HG03354 (cell line): ENCODE measurements at regions not wholly inside any gene's neighbourhood (a gene's known extent, or its start where the extent isn't known, plus 50 kb on each side); places are given as distances from the start of the nearest gene placed in this dataset.

Source experiments
- ATAC-seq: cut with Tn5 transposase; IDR thresholded peaks from one replicate; pipeline ENCODE4 v1.9.1; 2021; ENCODE audit warnings: mild to moderate bottlenecking; ENCODE audit not compliant: unreplicated experiment, poor library complexity, severe bottlenecking

DNA sequence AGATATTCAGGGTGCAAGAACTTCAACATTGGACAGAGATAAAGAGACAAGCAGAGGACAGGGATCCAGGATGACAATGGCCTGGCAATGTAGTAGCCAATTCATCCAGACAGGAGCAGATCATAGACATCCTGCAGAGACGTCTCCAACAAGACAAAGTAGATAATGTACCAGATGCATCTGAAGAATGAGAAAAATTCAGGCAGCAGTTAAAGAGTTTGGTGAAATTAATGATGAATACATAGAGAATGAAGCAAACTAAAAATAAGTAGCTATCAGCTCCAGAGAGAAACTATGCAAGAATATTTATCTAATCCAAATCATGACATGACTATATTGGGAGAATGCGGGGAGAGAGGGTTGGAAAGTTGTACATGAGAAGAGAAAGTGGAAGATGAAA lies 278.4 kb upstream of the DACH1 start:
- no peak for ATAC-seq

DNA sequence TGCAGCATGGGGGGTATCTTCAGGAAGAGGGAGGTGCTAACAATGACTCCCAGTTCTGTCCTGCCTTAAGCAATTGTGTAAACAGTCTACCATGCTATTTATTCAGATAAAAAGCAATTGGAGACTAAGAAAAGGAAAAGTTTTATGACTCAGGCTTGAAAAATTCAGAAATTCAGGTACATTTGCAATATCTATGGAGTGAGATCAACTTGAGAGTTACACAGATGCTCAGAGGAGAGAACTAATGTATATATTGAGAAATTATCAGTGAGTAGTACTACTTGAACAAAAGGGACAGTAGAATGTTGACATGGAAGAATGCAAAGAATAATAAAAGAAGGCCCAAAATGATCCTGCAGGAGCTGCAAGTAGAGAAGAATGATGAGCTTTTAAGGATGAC lies 277.6 kb upstream of the DACH1 start:
- no peak for ATAC-seq

DNA sequence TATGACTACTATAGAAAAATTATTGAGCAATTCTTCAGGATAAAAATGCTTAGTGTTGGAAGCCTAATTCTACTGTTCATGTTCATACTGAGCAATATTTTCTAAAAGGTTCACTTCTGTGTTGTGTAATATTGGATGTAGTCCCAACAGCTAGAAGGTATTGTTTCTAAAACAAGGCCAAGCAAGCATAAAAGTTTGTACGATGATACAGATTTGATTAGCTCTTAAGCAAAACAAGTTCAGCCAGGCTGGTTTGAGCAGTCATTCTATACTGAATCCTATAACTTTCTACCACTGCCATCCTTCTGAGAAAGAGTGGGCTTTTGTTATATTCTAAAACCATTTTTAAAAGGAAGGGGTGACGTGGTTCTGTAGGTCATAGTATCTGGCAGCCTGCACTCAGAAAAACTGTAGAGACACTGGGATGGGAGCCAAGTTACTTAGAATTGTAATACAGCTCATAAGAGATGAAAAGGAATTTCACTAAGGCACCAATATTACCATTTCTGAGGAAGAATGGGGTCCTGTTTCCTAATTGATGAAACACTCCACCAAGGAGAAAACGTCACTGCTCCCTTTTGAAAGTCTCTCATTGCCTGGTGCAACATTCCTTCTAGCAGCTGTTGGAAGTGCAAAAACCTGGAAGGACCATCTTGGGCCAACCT lies 275.0 kb upstream of the DACH1 start:
- no peak for ATAC-seq

DNA sequence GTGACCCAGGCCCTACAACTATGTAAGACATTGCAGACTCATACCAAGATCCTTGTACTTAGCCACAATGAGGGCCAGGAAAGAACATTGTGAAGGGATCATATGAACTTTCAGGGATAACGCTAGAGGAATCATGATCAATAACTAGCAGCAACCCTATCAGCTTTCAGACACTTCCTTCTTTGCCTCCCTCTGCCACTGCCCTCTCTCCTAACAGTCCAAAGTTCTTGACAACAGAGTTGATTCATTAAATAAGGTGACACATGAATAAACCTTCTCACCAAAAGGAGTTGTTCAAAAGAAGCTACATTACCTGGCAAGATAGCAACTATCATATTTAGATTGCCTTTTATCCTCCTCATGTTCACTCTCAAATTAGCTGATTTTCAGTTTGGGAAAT lies 272.2 kb upstream of the DACH1 start:
- no peak for ATAC-seq

DNA sequence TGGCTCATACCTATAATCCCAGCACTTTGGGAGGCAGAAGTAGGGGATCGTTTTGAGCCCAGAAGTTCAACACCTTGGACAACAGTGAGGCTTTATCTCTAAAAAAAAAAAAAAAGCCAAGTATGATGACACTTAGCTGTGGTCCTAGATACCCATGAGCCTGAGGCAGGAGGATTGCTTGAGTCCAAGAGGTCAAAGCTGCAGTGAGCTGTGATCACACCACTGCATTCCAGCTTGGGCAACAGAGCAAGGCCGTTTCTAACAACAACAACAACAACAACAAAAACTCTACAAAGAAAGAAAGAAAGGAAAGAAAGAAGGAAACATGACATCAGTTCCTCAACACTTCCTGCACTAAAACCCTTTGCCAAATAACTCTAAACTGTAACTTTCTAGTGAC lies 265.1 kb upstream of the DACH1 start:
- no peak for ATAC-seq

DNA sequence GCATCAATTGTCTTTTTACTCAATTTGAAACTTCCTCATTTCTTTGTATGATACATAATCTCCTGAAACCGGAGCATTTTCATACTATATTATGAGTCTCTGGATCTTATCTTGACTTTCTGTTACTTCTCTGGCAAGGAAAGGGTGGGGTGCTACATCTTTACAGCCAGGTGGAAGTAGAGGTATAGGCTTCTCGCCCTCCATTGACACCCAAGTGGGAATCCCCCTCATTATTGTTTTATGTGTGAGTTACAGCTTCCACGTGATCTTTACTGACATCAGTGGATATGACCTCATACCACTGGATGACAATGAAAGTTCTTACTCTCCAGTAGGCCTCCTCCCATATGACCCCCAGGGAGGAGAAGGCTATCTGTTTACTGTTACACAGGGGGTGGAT lies 262.1 kb upstream of the DACH1 start:
- no peak for ATAC-seq

DNA sequence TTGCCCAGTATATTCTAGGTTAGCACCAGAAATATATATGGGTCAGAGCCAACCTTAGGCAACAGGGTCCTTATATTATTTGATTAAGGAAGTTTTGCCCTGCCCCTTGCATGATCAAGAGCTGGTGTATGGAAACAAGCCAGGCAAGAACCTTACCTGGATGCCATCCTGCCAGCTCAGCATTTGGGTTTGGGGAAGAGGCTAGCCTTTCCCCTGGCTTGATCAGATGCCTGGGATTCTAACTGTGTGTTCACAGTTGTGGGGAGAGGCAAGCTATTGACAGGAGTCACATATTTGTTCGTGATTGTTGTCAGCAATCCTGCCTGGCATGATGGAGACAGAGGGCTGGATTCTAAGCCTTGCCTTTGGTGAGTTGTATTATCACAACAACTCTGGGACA lies 260.0 kb upstream of the DACH1 start:
- no peak for ATAC-seq

DNA sequence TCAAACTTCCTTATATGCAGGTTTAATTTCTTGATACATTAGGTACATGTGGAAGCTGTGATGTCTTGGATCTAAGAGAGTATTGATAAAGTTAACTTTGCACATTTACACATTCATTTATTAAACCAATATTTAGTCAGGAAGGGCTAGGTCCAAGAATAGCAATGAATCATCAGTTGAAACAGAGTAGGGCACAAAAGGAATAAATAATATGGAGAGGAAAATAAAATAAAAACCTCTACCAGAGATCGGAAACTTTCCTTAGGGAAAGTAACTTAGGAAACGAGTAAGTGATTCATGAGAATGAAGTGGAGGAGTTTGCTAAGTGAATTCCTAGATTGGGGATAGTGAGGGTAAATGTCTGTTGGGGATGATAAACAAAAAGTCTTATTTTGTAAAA lies 259.4 kb upstream of the DACH1 start:
- no peak for ATAC-seq

DNA sequence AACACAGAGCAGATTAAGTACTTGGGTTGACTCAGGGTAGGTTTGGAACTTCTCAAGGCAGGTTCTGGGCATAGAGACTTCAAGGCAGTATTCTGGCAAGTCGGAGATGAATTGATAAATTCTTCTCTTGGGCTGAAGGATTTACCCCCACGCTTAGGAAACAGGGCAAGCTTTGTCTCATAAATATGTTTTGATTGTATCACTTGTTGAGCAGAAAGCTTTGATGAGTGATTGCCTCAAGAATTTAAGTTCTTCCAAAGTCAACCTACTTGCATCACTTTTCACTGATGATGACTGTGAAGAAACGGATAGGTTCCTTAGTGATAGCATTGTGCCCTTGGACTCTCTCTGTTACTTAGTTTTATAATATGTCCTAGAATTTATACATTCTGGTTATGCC lies 258.6 kb upstream of the DACH1 start:
- ATAC-seq: no peak

DNA sequence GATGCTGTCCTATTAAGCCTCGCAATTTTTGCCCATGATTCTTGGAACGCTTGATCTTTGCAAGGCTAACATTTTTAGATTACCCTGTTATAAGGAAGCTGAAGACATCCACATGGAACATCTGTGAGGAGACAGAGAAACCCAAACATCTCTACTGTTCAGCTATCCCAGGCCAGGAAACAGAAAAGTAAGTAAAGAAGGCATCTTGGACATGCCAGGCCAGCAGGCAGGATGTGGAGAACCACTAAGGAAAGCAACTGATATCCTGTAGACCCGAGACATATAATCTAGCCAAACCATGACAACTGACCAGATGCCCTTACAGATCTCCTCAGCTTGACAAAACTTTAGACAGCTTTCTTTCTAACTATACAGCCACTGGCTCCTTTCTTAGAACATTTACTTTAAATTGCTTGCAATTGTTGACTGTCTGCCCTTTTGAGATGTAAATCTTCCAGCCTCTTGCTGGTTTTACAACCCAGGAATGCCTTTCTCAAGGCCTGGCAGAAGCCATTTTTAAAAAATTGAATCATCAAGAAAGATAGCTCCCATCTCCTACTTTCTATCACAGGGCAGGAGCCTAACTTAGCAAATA lies 255.8 kb upstream of the DACH1 start:
- no peak for ATAC-seq

DNA sequence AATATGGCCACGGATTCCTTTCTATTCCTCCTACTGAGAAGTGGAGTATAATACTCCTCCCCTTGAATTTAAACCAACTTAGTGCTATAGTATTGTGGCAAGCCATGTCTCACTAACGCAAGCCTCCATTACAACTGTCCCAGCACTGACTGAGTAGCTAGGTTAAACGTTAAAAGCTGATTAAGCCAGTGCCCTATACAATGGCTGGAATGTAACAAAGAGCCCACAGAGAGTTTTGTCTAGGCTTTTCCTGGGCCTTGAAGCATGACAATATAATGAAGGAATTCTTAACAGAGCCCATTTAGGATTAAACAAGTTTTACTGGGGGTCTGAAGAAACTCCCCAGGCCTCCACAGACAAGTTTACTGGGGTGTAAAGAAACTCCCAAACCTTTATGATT lies 254.5 kb upstream of the DACH1 start:
- ATAC-seq: no peak

DNA sequence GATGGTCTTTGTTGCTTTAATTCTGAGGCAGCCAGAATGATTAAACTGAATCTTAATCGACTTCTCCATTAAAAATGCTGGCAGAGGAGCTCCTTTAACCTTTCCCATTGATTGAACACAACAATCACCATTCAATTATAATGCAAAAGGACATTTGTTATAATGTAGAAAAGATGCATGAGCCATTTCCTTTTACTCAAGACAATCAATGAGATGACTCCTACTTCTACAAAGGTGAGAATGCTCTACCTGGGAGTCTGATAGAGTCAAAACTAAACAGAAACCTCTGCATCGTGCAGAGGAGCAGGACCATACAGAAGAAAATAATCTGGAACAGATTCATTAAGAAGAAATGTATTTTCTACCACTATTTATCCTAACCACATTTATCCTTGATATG lies 253.6 kb upstream of the DACH1 start:
- ATAC-seq: no peak

DNA sequence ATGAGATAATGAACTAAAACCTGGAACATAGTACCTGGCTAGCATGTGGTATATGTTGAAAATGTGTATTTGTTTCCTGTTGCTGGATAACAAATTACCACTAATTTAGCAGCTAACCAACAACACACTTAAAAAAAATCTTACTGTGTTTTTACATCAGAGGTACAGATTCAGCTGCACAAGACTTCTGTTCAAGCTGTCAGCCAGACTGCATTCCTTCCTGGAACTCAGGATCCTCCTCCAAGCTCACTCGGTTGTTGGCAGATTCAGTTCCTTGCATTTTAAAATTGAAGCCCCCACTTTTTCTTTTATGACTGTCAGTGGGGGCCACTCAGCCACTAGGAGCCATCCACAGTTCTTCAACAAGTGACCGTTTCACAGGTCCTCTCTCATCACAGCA lies 246.9 kb upstream of the DACH1 start:
- no peak for ATAC-seq

DNA sequence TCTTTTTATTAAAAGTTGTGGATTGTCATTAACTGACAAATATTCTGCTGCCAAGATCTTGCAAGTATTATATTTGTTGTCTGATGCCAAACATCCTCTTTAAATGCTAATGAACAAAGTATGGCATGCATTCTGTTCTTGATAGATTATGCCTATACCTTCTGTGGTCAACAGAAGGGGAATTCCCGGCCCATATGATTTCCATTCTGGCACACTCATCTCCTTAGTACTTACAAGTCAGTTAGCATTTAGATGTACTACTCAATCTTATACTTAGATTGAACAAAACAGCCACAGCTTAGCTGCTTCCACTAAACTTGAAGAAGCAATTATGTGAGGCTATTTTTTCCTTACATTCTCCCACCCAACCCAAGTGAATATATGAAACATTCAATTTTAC lies 246.1 kb upstream of the DACH1 start:
- no peak for ATAC-seq

DNA sequence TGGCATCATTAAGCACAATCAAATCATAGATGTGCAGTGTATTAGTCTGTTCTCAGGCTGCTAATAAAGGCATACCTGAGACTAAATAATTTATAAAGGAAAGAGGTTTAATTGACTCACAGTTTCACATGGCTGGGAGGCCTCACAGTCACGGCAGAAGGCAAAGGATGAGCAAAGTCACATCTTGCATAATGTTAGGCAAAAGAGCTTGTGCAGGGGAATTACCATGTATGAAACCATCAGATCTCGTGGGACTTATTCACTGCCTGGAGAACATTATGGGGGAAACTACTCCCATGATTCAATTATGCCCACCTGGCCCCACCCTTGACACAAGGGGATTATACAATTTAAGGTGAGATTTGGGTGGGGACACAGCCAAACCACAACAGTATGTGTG lies 245.2 kb upstream of the DACH1 start:
- no peak for ATAC-seq

DNA sequence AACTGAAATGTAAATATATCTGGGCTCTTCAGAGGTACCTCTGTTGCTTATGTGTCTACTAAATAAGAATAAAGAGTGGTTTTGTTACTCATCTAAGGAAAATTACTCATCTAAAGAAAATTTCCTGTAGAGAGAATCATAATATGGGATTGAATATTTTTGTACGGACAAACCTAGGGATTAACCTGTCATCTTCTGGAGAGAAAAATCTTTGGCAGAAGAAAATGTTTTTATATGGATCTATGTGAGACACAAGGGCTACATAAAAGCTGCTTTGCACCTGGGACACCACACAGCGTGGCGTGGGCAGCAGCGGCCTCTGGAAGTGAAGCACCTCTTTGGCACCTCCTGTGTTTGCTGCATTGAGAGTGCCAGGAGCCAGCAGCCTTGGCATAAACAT lies 242.9 kb upstream of the DACH1 start:
- ATAC-seq: no peak

DNA sequence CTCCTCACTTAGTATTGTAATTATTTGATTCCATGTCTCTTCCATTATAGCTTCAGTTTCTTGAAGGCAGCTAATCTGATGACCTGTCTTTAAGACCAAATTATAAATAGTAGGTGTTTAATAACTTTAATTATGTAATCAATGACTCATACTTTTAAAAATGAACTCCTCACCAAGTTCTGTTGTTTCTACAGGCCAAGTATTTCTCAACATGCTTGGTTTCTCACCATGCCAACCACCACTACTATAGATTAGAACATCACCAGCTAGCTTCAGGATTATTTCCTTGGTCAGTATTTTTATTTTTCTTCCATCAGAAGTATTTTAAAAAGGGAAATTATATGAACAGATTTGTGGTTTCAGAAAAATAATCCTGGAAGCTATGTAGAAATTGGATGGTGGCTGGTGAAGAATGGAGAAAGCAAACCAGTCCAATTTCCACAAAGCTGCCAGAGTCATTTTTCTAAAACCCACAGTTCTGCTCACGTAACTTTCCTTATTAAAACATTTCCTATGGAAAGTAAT lies 237.7 kb upstream of the DACH1 start:
- ATAC-seq: no peak

DNA sequence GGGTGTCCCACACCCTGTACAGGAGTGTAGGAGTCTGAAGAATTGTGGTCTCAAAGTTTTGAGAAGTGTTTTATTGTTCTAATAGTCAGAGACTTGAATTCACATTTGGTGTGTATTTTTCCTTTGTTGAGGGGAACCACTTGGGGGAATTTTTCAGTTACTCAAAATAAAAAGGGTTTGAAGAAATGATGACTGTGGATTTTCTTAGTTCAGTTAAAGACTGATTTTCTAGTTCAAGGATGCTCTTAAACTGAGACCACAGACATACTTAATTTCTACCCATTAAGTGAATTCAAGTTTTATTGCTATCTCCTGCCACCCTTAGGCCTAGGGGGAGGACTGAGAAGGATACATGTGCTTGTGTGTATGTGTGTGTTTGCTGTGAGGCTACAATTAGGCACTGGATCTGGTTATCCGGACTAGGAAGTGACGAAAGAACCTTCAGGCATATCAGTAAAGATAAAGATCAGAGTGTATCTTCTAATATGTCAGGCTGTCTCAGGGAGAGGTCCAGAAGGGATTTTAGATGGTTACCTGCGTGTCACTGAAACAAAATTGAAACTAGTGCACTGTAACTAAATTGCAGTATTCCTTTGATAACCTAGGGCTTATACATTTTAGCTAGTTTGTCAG lies 234.9 kb upstream of the DACH1 start:
- ATAC-seq: no peak

DNA sequence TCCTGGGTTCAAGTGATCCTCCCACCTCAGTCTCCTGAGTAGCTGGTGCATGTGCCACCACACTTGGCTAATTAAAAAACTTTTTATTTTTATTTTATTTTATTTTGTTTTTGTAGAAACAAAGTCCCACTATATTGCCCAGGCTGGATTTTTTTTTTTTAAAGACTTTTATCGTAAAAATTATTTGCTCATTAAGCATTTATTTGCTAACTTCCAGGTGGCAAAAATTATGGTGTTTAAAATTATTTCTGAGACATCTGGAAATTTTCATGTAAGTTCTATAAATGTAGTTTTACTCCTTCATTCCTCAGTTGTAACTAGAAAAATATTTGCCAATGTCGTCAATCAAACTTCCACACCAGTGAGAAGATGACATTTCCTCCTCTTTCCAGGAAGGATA lies 233.3 kb upstream of the DACH1 start:
- no peak for ATAC-seq

DNA sequence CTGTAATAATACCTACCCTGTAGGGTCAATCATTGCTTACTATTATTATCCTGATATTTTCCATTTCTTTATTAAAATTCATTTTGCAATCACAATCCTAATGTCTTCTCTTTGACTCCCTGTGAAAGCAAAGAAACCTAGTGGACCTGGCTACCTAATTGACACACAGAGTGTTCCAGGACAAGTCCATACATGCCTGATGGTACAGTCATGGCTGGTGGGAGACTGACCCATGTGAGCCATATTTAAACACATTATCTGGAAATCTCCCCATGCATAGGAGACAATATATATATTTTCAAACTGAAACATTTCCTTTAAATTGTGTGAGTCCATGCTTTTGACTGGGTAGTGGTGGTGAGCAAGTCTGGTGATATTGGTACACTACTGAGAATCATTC lies 230.6 kb upstream of the DACH1 start:
- ATAC-seq: no peak

DNA sequence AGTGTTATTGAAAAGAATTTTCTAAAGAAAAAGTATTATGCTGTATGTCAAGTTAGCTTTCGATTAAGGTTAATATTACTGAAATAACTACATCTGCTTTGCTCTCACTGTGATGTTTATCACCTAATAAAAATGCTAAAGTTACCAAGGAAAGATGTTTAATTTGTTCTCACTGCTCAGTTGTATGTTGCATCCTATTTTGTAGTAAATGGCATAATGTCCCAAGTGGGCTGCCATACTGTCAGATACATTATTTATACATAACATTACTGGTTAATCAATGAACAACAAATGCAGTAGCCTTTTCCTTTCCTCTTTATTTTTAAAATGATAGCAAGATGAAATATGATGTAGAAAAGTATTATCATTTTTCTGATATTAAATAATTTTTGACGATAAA lies 226.3 kb upstream of the DACH1 start:
- ATAC-seq: no peak
